NCI-H1436 (cell line): ENCODE measurements at regions not wholly inside any gene's neighbourhood (a gene's known extent, or its start where the extent isn't known, plus 50 kb on each side); places are given as distances from the start of the nearest gene placed in this dataset.

Experiments used
- DNase-seq: peaks from one replicate; lab custom pipeline; 2025; lab: John Stamatoyannopoulos, UW

DNA sequence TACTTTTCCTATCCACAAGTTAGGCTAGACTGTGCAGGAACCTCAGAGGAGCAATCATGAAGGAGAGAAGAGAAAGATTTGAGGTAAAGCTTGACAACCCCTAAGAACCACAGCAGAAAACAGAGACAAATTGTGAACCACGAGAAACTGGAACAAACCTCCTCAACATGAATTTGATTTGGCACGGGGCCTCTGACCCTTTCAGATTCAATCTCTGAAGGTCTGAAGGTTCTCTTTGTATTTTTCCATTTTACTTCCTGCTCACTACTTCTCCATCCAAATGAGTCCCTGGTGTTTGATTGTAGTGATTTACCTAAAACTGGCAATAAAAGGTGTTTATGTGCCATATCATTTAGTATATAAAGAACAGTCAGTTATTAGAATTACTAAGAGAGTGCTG is 126.1 kb upstream of the STXBP5 start:
- no peak for DNase-seq

DNA sequence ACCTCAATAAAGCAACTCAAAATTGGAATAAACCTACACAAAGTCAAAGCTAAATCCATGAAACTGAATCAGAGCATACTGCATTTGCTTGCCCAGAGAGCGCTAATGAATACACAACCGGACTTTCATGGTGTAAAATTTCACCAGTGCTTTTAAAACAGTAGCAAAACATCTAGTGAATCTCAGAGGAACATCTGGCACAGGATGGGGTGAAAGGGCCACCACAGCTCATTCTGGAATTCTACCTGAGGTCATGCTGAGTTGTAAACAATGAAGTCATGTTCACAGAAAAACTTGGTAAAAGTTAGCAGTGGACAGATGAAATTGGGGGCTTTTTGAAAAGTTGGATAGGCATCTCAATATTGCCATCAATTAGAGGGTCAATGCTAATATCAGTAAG is 125.6 kb upstream of the STXBP5 start:
- no peak for DNase-seq

GRCh38 chr6:147080225-147080624 is 124.0 kb upstream of the STXBP5 start:
- DNase-seq = no peak

- DNase-seq = no peak
Measured at GRCh38 chr6:147081076-147081609, 123.1 kb upstream of the STXBP5 start.

DNA sequence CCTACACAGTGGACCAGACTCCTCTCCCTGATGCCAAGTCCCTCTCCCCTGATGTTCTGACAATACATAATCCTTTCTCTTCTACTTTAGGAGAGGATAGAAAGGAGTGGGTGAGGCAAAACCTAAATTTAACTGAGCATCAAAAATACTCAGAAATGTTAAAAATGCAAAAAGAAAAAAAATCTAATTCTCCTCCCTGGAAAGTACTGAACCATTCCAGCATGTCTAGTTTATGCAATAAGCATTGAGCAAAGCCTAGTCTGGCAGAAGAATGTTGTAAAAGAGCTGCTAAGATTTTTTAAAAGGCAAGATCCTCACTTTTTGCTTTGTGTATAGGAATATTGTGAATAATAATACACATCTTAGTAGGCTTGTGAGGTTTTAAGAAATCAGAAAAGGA is 116.6 kb upstream of the STXBP5 start:
- no peak for DNase-seq

- DNase-seq = no peak
Measured at GRCh38 chr6:147088861-147089260, 115.4 kb upstream of the STXBP5 start.

- DNase-seq = no peak
Measured at GRCh38 chr6:147095316-147095715, 108.9 kb upstream of the STXBP5 start.

GRCh38 chr6:147099974-147100373 is 104.2 kb upstream of the STXBP5 start:
- DNase-seq = no peak

DNA sequence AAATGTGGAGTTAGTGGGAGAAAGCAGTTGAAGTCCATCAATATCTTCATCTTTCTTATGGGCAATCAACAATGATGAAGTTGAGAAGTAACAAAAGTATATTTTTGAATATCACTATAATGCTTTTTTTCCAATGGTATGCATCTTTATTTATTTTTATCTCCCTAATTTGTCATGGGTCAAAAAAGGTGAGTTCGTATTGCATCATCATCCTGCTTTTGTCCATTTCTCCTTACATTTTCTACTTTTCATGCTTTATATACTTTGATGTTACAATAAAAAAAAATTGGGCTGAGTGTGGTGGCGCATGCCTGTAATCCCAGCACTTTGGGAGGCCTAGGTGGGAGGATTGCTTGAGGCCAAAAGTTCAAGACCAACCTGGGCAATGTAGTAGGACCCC is 101.2 kb upstream of the STXBP5 start:
- no peak for DNase-seq

GRCh38 chr6:147103694-147104093 is 100.5 kb upstream of the STXBP5 start:
- no peak for DNase-seq

- no peak for DNase-seq
Measured at GRCh38 chr6:147105786-147106185, 98.4 kb upstream of the STXBP5 start.

DNA sequence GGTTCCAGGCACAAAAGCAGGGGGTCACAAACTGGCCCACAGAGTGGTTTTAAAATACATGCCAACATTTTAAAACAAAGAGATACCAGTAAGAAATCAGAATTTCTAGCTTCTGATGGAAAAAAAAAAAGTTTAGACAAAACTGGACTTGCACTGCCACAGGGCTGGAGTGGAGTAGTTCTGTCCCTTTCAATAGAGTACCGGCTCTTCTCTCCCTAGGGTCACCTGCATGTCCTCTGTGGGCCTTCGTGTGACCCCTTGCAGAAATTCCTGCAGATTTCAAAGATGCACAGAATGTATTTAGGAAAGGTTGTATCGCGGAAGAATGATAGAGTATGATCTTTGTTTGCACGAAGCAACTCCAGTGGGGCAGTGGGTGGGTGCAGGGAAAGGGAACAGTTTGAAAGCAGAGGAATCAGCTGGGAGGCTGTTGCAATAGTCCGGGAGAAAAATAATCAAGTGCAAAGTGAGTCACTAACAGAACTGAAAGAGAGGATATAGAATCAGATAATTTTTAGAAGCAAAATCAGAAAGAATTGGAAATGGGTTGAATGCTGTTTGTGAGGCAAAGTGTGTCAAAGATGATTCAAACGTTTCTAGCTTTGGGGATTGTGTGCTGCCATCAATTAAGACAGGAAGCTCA is 97.3 kb upstream of the STXBP5 start:
- no peak for DNase-seq

- peak; percentile 7 for DNase-seq
Measured at GRCh38 chr6:147108259-147108910, 95.8 kb upstream of the STXBP5 start.

DNA sequence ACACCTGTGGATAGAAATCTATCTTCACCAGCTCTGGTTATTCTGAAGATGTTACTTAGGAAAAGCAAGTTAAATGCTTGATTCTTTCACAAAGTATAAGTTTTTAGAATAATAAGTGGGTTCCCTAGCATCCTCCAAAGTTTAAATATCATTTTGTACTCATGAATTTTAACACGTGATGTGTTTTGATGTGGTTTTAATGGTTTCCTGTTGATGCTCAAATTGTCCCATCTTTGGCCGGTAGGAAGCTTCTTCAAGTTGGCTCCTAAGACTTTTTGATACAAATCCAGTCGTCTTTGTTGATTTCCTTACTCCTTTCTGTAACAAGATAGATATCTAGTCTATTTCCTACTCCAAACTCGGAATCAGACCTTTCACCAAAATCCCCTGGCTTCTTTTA is 94.5 kb upstream of the STXBP5 start:
- no peak for DNase-seq

DNA sequence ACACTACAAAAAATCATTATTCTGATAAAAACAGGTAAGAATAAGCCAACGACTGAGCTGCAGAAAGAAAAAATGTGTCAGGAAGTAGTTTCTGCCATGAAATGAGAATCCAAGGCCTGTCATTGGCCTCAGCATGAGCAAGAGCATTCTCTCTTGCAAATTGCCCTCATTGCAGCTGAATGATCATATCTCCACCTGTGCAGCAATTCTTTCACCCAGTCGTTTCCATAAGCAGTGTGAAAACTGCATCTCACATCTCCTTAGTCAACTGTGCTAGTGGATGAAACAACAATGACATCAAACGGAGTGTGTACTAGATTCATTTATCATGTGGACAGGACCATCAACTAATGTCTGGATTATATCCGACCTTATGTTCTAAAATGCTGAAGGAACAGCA is 88.2 kb upstream of the STXBP5 start:
- DNase-seq = no peak

DNA sequence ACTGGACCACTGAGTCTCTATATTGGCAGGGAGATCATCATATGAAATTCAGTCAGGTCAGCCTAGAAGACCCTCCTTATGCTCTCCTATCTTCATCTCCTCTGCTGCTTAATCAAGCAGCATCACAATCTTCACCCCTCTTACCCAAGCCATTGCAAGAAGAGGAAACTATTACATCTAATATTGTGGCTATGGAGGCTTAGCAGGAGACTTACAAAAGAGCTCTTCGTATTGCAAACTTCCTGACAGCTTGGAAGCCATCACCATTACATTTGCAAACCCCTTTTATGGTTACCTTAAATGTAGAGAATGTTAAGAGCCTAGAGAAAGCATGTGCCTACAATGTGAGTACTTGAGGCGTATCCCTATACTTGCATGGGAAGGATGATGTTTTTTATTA is 87.2 kb upstream of the STXBP5 start:
- DNase-seq = no peak

GRCh38 chr6:147117580-147117979 is 86.6 kb upstream of the STXBP5 start:
- no peak for DNase-seq

DNA sequence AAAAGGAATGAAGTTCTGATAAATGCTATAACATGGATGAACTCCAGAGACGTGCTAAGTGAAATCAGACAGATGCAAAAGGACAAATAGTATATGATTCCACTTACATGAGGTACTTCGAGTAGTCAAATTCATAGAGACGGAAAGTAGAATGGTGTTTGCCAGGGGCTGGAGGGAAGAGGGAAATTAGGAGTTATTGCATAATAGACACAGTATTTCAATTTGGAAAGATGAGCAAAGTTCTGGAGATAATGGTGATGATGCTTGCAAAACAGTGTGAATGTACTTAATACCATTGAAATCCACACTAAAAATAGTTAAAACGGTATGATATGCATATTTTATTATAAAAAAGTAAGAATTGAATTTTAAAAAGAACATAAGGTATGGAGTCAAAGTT is 84.9 kb upstream of the STXBP5 start:
- no peak for DNase-seq

DNA sequence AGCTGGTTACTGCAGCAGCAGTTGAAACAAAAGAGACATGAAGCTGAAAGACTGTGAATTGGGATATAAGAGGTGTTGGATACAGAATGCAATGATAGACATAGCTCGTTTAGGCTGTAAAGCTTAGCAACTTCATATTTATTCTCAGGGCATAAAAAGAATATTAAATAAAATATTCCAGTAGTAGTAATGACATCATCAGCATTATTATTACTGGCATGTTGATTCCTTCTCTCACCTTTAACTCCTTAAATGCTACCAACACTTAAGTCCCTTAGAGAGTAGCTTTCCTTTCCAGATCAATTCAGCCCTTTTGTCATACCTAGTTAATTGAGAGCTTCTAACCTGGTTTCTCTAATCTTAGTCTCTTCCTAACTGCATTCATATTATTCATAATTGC is 81.4 kb upstream of the STXBP5 start:
- DNase-seq = no peak

DNA sequence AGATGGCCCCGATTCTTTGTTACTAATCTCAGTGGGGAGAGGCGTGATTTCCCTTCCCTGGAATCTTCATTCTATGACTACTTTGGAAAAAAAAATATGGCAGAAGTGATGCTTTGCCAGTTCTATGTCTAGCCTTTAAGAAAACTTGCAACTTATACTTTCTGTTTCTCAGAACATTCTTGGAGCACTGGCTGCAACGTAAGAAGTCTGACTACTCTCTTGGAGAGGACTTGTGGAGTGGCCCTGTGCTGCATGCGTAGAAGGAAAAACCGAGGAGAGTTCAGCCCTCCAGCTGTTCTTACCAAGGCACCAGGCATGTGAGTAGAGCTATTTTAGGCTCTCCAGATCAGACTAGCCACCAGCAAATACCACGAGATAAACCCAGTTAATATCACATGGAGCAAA is 77.6 kb upstream of the STXBP5 start:
- DNase-seq = no peak

DNA sequence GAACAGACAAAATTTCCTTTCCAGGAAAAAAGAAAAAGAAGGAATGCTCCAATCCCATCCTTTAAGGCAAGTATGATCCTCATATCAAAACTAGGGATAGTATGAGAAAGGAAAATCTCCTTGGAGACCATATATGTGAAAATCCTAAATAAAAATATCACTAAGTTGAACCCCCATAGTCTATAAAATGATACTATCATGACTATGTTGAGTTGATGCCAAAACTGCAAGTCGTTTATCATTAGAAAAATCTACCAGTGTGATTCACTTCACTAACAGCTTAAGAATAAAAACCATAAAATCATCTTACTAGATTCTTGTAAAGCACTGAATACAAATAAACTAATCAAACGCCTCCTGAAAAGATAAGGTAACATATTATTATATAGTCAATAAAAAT is 76.6 kb upstream of the STXBP5 start:
- no peak for DNase-seq

DNA sequence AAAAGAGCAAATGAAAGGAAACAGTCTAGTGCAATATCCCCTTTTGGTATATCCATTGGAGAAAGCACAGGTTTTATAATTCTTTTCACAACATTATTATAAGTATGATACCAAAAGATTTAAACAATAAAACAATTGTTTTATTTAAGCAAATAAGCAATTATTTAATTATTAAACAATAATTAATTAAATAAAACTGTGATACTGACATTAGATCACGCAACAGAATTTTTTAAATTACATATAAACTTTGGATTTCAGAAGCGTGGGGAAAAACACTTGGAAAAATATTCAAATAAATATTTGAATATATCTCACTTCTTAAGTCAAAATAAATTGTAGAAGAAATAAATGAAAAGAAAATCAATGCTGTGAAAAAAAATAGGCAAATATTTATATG is 76.2 kb upstream of the STXBP5 start:
- no peak for DNase-seq

- peak; percentile 24 for DNase-seq
Measured at GRCh38 chr6:147131532-147132128, 72.6 kb upstream of the STXBP5 start.

- DNase-seq = no peak
Measured at GRCh38 chr6:147132889-147133288, 71.3 kb upstream of the STXBP5 start.
